Fibroblast of skin of left quadriceps (primary cell): ENCODE measurements at regions not wholly inside any gene's neighbourhood (a gene's known extent, or its start where the extent isn't known, plus 50 kb on each side); places are given as distances from the start of the nearest gene placed in this dataset.

Experiments
- DNase-seq, 2 experiments: peaks; one replicate each; pipeline ENCODE4 v3.0.0-alpha.2; 2013; ENCODE audit warnings: low read depth in 2 of 2

DNA sequence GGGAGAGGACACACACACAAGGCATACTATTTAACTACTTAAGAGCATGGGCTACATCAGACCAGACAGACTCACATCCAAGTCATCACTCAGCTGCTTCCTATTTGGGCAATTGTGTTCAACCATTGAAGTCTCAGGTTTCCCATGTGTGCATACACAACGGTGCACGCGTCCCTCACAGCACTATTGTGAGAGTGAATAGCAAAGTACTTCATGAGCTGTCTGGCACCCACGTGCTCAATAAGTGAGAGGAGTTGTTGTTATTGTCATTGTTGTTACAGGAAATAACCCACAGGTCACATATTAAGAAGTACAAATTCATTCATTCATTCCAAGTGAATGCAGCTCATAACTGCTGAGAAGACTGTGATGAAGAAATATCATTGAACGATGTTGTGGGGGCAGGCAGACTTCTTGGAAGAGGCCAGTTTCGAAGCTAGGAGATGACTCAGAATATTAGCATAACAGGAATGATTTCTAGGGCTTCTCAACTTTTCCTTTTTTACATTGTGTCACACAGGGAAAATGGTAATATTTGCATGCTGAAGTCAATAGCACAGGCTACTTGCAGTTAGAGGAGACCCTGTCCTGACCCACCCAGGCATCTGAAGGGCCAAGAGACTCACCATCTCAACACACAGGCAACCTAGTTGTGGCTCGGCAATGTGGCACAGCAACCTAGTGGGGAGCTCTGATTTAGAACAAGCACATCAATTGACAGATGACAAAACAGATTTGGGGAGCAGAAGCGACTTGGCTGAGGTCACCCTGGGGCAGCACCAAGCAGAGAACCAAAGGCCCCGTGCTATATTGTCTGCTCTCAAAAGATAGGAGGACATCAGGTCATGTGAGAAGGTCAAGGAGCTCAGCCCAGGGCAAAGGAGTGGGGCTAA lies 606.0 kb downstream of the BUD13 start:
- DNase-seq: peak in 1 of 2 experiments; percentile 10

GRCh38 chr11:116164843-116165242 lies 607.9 kb downstream of the BUD13 start:
- no peak for DNase-seq

DNA sequence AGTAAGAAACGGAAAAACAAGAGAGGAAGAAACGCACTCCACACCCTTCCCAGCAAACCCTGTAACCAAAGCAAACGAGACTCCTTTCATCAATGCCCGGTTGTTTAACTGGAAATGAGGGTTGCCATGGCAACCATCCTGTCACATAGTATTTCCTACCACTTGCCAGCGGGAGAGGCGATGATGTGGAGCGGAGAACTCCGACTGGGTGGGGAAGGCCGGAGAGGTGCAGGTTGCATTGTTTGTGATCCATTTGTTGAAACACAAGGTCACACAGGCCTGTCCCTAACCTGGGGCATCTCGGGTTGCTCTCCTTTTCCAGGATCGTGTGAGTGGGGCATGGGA lies 609.9 kb downstream of the BUD13 start:
- no peak for DNase-seq

DNA sequence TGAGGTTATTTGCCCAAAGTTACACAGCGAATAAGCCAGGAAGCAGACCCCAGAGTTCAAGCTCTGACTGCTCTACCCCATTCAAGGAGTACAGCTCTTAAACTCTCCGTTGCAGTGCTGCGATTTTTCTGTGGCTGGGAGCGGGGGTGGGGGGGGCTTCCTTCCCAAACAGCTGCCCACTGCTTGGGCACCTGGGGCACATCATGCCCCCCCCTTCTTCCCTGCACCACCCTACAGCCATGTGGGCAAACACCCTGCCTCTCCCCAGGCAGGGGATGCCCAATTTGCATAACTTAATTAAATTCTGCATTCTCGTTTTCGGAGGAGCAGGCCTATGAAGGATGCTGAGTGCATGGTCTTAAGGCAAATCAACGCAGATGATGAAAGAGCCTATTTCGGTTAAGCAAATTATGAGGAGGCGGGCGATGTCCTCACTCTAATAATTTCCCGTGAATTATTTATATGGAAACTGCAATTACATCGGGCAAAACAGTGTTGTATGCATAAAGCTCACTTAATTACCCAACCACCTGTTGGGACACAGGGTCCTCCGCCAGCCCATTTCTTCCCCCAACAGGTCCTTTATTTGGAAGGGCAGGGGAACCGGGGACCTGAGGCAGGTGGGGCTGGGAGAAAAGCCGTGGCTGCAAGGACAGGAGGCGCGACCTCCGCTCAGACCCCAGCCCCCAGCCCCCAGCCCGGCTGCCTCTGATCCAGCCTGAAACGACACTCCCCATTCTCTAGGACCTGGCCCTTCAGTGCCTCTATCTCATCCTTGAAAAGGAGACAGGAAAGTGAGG lies 610.5 kb downstream of the BUD13 start:
- no peak for DNase-seq

DNA sequence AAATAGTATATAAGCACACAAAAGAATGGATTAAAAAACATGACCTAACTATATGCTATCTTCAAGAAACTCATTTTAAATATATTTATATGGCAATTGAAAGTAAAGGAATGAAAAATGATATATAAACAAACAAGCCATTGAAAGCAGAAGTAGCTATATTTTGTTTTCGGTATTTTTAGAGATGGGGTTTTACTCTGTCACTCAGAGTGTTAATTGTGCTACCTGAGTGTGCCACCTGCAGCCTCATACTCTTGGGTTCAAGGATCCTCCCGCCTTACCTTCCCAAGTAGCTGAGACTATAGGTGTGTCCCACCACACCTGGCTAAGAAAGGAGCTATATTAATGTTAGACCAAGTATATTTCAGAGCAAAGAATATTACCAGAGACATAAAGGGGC lies 624.1 kb downstream of the BUD13 start:
- no peak for DNase-seq

DNA sequence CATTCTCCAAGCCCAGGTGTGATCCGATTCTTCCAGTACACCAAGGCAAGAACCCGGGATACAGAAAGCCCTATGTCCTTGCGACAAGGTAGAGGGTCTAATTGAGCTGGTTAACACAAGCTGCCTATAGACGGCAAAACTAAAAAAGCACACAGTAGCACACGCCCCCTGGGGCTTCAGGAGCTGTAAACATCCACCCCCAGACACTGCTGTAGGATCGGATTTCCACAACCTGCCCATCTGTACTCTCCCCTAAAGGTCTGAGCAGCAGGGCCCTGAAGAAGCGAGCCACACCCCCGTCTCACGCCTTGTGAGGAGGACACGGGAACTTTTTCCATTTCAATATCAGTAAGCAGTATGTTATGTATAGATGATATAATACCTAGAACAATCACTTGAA lies 624.7 kb downstream of the BUD13 start:
- DNase-seq: no peak

DNA sequence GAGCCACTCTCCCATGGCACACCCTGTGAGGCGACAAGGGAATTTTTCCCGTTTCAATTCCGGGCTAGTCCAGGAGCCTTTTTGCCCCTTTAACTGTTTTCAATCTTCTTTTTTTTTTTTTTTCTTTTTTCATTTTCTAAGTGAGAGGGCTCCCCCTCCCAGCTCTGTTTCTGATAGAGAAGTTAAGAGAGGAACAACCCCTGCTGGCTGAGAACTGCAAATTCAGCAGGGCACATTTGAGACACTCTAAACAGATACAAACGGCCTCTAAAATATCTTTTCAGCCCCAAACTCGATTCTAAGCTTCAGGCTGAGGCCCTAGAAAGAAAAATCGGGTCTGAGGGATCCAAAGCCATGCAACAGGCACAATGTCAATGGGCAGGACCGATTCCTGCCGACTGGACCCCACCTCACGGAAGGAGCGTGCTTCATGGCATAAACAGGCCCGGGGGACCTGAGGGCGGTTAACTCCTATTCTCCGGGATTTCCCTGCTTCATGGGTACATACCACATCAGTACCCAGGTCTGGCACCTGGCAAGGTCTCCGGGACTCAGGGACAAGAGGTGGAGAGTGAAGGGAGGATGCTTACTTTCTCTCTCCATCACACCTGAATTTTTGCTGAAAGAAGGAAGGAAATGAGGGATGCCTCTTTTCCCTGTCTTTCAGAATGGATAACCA lies 627.5 kb downstream of the BUD13 start:
- DNase-seq: no peak

DNA sequence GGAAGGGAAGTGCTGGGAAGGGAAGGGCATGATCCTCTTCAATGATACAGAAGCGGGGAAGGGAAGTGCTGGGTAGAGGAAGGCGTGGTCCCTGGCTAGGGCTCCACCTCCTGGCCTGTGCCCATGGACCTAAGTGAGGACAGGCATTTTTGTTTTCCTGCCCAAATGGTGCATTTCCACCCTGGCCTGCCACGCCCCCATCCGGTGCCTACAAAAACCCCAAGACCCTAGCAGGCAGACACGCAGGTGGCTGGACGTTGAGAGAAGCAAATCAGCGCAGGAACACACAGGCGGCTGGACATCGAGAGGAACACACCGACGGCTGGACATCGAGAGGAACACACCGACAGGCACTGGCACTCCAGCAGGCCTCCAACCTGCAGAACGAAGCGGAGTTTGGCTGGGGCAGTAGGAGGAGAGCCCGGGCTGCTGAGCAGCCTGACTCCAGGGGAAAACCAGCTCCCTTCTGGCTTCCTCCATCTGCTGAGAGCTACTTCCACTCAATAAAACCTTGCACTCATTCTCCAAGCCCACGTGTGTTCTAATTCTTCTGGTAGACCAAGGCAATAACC lies 628.3 kb downstream of the BUD13 start:
- no peak for DNase-seq

GRCh38 chr11:116138280-116138679 lies 634.1 kb upstream of the CADM1 start:
- no peak for DNase-seq

DNA sequence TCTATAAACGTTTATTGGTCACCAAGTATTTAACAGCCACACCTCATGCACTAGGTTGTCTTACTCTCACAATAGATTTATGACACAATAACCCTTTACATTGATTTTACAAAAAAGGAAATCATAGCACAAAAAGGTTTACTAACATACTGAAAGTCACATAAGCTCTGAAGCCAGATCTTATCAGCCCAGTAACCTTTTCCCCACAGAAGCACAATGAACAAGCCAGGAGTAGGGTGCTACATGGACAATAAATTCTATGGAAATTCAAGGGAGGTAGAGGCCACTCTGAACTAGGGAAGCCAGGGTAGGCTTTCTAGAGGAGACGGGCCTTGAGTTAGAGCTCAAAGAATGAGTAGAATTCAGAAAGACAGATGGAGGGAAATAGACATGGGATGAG lies 633.5 kb upstream of the CADM1 start:
- DNase-seq: no peak

DNA sequence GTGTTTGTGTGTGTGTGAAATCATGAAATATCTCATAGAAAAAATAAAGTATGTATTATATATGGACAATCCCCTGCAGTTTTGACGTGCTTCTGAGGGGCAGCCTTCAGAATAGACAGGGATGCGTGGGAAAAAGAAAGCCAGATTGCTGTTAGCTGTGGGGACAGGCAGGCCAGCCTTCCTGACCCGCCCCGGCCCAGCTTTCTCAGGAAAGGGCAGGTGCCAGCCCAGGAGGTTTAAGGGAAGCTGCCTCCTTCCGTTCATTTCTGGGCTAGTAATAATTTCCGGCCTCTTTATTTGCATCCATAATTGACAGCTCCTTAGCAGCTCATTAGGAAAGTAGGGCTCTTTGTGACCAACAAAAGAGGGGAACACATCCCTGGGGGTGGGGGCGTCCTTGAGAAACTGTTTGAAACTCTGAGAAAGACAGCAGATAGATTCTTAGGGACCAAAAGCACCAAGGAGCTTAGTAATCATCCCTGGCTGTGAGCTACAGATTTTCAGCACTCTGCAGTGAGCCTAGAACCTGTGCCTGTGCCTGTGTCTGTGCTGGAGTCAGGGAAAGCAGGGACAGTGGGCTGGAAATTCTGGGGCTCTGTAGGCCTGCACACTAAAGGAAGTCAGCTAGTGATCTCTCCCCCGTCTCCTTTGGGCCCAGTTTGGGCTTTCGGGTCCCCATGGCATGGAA lies 632.9 kb upstream of the CADM1 start:
- no peak for DNase-seq

DNA sequence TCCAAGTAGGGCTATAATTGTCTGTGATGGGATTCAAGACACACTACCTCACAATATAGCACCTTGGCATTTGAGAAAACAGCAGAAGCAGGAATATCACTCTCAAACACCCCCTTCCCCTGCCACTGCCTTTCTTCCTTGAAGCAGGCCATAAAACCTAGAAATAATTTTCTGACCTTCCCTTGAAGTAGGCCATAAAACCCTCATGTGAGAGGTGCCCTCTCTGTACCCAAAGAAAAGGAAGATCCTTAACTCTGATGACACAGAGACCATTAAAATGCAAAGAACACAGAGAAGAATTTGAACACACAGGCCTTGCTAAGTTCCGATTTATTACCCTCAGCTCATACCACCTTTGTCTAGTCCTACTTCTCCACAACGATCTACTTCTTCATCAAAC lies 631.7 kb upstream of the CADM1 start:
- DNase-seq: no peak

DNA sequence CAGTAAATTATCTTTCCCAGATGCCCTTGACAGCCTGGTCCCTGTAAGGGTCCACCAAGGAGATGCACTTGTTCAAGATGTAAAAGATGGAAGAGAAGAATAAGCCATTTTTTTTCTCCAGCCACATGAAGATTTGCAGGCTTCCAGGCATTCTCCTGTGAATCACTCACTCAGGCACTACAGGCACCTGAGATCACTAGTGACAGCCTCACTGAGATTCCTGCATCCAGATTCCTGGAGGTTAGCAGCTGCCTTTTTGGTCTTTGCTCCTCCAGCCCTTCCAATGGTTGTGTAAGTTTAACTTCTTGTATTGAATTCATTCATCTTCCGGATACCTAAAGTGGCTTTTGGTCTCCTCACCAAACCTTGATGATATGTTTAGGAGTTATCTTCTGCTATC lies 630.2 kb upstream of the CADM1 start:
- DNase-seq: no peak

DNA sequence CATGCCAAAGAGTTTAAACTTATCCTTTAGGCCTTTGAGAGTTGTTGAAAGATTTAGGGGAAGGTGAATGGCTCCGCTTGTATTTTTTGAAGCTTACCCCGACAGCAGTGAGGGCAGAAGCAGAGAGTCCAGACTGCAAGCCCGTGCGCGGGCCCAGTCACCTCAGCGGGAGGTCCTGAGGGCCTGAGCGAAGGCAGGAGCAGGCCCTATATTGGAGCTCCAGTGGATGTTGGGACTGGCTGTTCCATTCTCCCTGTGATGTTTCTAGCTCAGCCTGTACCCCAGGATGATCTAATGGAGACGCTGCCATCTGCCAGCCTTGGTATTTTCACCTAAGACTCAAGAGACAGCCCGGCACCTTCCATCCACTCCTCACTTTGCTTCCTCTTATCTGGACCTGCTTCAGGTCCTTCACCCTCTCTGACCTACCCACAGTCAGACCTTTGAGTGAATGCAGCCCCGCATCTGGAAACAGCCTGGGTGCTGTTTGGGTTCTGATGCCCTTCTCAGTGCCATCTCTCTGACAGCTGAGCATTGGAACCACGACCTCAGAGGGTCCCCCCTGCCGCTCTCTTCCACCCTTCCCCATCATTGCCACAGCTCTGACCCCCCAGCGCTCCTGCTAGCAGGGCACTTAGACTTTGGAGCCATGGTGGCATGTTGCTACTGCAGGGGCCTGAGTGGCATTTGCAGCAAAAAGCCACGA lies 628.2 kb upstream of the CADM1 start:
- DNase-seq: no peak

GRCh38 chr11:116130122-116130521 lies 625.9 kb upstream of the CADM1 start:
- no peak for DNase-seq

DNA sequence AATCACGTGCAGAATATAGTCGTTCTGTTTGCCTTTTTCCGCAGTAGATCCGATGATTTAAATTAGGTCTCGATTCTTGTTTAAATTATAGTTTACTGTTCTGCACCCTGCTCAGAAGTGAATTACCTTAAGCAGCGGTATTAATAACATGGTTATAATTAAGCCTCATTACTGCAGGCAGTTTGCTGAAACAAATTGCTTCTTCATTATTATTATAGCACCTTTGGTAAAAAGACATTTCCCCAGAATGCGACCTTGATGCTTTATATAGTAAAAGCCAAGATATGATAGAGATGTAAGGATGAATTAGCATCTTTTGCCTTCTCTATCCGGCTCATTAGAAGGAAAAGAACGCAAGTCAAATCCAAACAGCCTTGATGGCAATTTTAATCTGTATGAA lies 625.2 kb upstream of the CADM1 start:
- no peak for DNase-seq

GRCh38 chr11:116126562-116126961 lies 622.3 kb upstream of the CADM1 start:
- DNase-seq: no peak

- no peak for DNase-seq
Observed at GRCh38 chr11:116124922-116125714, 620.9 kb upstream of the CADM1 start.

DNA sequence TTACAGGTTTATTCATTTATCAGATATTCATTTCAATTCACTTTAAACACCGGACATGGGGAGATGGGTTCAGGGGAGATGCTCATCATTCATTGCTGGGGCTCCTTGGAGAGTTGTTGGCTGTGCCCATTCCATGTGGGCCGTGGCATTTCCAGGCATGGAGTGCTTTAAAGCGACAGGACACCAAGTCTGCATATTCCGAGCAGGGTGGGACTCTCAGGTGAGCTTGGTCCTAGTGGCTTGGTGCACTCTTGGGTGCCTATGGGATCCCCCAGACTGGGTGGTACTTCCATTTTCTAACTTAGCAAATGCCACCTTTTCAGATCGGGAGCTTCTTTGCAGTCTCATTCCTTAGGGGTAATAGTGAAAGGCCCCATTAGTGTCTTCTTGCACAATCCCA lies 619.5 kb upstream of the CADM1 start:
- no peak for DNase-seq
